Activated naive CD8-positive, alpha-beta T cell treated with anti-CD3 and anti-CD28 coated beads, Interleukin-2, amount 10 ng/mL, durations not matched to agents 7 days and 5 days (primary cell): ENCODE measurements at regions not wholly inside any gene's neighbourhood (a gene's known extent, or its start where the extent isn't known, plus 50 kb on each side); places are given as distances from the start of the nearest gene placed in this dataset.

Experiments used
- ATAC-seq: fragments of 150-1000 bp; cut with Tn5 transposase; one replicate; pipeline ENCODE4 v1.10.0; 2021; ENCODE audit warnings: low read depth, moderate library complexity
- POLR2A ChIA-PET: fragments of 350-600 bp; sonication (Branson Sonifier 250); formaldehyde crosslinking; loops from one replicate; lab custom pipeline; 2021; ENCODE audit warnings: antibody characterized with exemption; lab: Charles Lee
- DNase-seq: peaks from one replicate; pipeline ENCODE4 v3.0.0; 2021
- H3K27ac Mint-ChIP-seq: one replicate; pipeline ENCODE4 v1.8.0; 2022; ENCODE audit warnings: mild to moderate bottlenecking, mixed read lengths
- H3K27me3 Mint-ChIP-seq: one replicate; pipeline ENCODE4 v1.8.0; 2022; ENCODE audit warnings: mild to moderate bottlenecking, moderate library complexity, mixed read lengths
- H3K36me3 Mint-ChIP-seq: one replicate; pipeline ENCODE4 v1.8.0; 2021; ENCODE audit warnings: mild to moderate bottlenecking, mixed read lengths
- H3K4me1 Mint-ChIP-seq: one replicate; pipeline ENCODE4 v1.8.0; 2021; ENCODE audit warnings: mixed read lengths
- H3K4me3 Mint-ChIP-seq: one replicate; pipeline ENCODE4 v1.8.0; 2022; ENCODE audit warnings: mild to moderate bottlenecking, moderate library complexity, mixed read lengths
- H3K9me3 Mint-ChIP-seq: one replicate; pipeline ENCODE4 v1.8.0; 2021; ENCODE audit warnings: mixed read lengths

DNA sequence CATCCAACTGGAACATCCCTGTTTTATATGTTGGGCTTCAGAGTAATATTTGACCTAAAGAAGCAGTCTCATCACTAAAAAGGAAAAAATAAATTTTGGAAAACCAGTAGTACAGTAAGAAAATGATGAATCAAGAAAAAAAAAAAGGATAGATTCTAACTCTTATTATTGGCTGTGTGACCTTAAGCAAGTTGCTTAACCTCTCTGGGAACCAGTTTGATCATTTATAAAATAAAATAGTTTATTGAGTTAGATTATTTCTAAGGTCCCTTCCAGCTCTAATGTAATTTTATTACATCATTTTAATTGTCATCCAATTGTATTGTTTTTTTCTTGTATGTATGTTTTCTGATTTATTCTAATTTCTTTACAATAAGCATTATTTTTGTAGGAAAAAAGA, 127.0 kb downstream of the PRELID2 start:
- Mint-ChIP-seq H3K27ac (no peak overlapping the region), H3K27me3 (no peaks in the 10 kb centered on the region), H3K4me1 (no peaks in the 10 kb centered on the region), H3K9me3 (no peaks in the 10 kb centered on the region), H3K4me3 (no peak overlapping the region), H3K36me3 (no peaks in the 10 kb centered on the region)
- ATAC-seq (no peak), DNase-seq (no peak)
- POLR2A ChIA-PET = no interaction called here

DNA sequence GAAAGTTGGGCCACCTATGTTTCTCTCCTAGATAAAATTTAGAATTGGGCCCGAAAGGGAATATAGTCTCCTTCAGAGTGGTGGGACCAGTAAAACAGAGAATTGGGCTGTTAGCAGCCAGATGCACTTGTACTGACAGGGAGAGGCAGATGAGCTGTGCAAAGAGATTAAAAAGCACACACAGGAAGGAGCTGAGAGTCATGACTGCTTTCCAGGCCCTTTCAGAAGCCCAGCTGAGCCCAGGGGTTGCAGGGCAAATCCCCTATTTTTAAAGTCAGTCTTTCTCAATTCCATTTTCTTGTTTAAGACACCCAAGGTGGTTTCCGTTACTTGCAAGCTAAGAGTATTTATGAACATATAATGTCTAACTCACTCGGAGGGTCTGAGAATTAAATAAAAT, 130.4 kb downstream of the PRELID2 start:
- no peak for ATAC-seq
- Mint-ChIP-seq H3K9me3 (no peaks in the 10 kb centered on the region), H3K4me3 (no peak overlapping the region), H3K4me1 (no peaks in the 10 kb centered on the region), H3K27ac (no peak overlapping the region), H3K36me3 (no peaks in the 10 kb centered on the region), H3K27me3 (no peaks in the 10 kb centered on the region)
- no peak for DNase-seq
- POLR2A ChIA-PET = no interaction called here

- no peaks in the 10 kb centered on the region for H3K4me1 Mint-ChIP-seq
These were observed 131.3 kb downstream of the PRELID2 start for GRCh38 chr5:145703856-145704255.

GRCh38 chr5:145701404-145701803, 133.7 kb downstream of the PRELID2 start:
- Mint-ChIP-seq H3K4me1 (no peaks in the 10 kb centered on the region), H3K36me3 (no peaks in the 10 kb centered on the region), H3K9me3 (no peaks in the 10 kb centered on the region), H3K27ac (no peak overlapping the region), H3K4me3 (no peak overlapping the region), H3K27me3 (no peaks in the 10 kb centered on the region)
- no peak for DNase-seq
- ATAC-seq = no peak
- POLR2A ChIA-PET = no interaction called here

More at GRCh38 chr5:145703856-145704255, 131.3 kb downstream of the PRELID2 start:
- ATAC-seq = no peak
- Mint-ChIP-seq H3K27ac (no peak overlapping the region), H3K9me3 (no peaks in the 10 kb centered on the region), H3K27me3 (no peaks in the 10 kb centered on the region), H3K4me3 (no peak overlapping the region), H3K36me3 (no peaks in the 10 kb centered on the region)
- DNase-seq = no peak
- POLR2A ChIA-PET = no interaction called here

DNA sequence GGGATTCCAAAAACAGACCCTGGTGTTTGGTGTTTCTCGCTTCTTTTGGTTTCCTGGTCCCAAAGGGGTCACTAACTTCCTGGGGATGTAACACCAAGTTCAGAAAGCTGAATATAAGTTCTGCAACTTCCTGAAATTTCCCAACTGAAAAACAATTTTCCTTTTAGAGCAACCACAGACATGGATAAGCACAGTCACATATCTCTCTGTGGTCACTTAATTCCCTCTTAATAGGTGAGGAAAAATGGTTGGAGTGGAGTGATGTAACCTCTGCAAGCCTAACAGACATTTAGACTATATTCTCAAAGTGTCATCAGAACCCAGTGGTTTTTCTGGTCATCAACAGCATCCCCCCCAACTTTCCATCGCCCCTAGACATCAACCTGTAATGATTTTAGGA, 135.3 kb downstream of the PRELID2 start:
- no peaks in the 10 kb centered on the region for H3K9me3 Mint-ChIP-seq
- ATAC-seq (no peak), DNase-seq (no peak)
- no peaks in the 10 kb centered on the region for H3K27me3 Mint-ChIP-seq
- no peaks in the 10 kb centered on the region for H3K36me3 Mint-ChIP-seq
- POLR2A ChIA-PET = no interaction called here
- H3K27ac Mint-ChIP-seq = no peak overlapping the region
- no peaks in the 10 kb centered on the region for H3K4me1 Mint-ChIP-seq
- H3K4me3 Mint-ChIP-seq = no peak overlapping the region

DNA sequence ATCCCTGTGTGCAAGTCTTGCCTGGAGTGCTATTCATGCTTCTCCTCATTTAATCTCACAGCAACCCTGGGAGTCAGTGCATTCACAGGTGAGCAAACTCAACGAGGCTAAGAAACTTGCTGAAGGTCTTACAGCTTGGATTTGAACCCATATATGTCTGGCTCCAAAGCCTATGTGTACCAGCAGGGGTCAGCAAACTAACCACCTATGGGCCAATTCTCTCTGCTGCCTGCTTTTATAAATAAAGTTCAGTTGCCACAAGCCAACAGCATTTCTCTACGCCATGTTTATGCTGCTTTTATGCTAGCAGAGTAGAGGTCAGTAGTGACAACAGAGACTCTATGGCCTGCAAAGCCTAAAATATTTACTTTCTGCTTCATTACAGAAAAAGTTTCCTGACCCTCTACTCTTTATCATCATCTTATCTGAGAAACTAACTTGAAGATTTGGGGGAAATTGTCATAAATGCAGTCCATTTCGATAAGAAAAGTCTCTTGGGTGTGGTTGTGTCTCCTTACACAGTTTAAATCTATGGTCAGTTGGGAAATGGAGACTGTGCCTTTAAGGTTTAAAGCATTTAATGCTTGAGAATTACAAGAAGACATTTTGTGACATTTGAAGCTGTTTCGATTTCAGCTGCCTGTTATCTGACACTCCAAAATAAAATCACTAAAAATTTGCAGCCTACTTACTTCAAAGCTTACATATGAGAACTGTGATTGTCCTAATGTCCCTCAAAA, 137.7 kb downstream of the PRELID2 start:
- Mint-ChIP-seq H3K9me3 (no peaks in the 10 kb centered on the region), H3K4me3 (no peak overlapping the region), H3K27me3 (no peaks in the 10 kb centered on the region), H3K36me3 (no peaks in the 10 kb centered on the region), H3K4me1 (no peaks in the 10 kb centered on the region), H3K27ac (no peak overlapping the region)
- DNase-seq (no peak), ATAC-seq (no peak)
- POLR2A ChIA-PET = no interaction called here

DNA sequence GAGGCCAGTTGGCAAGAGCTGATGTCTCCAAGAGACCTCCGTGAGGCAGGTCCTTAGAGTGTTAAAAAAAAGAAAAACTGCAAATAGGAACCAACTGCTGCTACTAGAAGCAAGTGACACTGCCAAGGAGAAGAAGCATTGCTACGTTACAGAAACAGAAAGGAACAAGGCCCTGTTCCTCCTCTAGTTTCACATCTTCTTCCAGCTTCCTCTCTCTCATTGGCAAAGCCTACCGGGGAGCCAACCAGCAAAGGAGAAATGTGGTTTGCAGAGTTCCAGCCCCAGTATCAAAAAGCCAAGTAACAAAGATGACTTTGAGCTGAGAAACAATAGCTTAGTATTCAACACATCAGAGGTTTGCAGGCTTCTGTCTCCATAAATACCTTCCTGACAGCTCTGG, 145.9 kb downstream of the PRELID2 start:
- no peaks in the 10 kb centered on the region for H3K36me3 Mint-ChIP-seq
- no peak for DNase-seq
- no peaks in the 10 kb centered on the region for H3K27me3 Mint-ChIP-seq
- H3K4me1 Mint-ChIP-seq = no peaks in the 10 kb centered on the region
- H3K9me3 Mint-ChIP-seq = no peaks in the 10 kb centered on the region
- no peak overlapping the region for H3K4me3 Mint-ChIP-seq
- H3K27ac Mint-ChIP-seq = no peak overlapping the region
- ATAC-seq = no peak
- POLR2A ChIA-PET = no interaction called here

DNA sequence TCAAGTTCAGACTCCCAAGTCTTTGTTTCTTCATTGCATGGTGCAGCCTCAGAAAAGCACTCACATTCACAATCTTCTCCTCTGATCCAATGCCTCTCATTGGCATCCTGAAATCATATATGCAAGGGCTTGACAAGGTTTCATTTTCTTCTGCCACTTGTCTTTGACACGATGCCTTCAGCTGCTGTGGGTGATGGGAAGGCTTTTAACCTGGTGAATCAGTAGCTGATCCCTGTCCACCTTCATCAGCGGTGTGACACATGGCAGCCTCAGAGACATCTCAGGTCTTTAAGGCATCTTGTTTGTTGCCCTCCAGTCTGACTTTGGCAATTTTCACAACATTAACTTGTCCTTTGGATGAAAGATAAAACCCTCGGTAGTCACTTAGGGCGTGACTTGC, 147.2 kb downstream of the PRELID2 start:
- no peaks in the 10 kb centered on the region for H3K27me3 Mint-ChIP-seq
- POLR2A ChIA-PET = no interaction called here
- no peak for DNase-seq
- H3K4me3 Mint-ChIP-seq = no peak overlapping the region
- H3K4me1 Mint-ChIP-seq = no peaks in the 10 kb centered on the region
- ATAC-seq = no peak
- H3K9me3 Mint-ChIP-seq = no peaks in the 10 kb centered on the region
- no peaks in the 10 kb centered on the region for H3K36me3 Mint-ChIP-seq
- no peak overlapping the region for H3K27ac Mint-ChIP-seq

GRCh38 chr5:145685417-145685816, 149.7 kb downstream of the PRELID2 start:
- Mint-ChIP-seq H3K27me3 (no peaks in the 10 kb centered on the region), H3K27ac (no peak overlapping the region), H3K36me3 (no peaks in the 10 kb centered on the region), H3K9me3 (no peaks in the 10 kb centered on the region), H3K4me1 (no peaks in the 10 kb centered on the region), H3K4me3 (no peak overlapping the region)
- ATAC-seq (no peak), DNase-seq (no peak)
- POLR2A ChIA-PET = no interaction called here

GRCh38 chr5:145683431-145683830, 151.7 kb downstream of the PRELID2 start:
- DNase-seq = no peak
- POLR2A ChIA-PET = no interaction called here
- Mint-ChIP-seq H3K27me3 (no peaks in the 10 kb centered on the region), H3K4me3 (no peak overlapping the region), H3K36me3 (no peaks in the 10 kb centered on the region), H3K27ac (no peak overlapping the region), H3K9me3 (no peaks in the 10 kb centered on the region), H3K4me1 (no peaks in the 10 kb centered on the region)
- ATAC-seq = no peak

DNA sequence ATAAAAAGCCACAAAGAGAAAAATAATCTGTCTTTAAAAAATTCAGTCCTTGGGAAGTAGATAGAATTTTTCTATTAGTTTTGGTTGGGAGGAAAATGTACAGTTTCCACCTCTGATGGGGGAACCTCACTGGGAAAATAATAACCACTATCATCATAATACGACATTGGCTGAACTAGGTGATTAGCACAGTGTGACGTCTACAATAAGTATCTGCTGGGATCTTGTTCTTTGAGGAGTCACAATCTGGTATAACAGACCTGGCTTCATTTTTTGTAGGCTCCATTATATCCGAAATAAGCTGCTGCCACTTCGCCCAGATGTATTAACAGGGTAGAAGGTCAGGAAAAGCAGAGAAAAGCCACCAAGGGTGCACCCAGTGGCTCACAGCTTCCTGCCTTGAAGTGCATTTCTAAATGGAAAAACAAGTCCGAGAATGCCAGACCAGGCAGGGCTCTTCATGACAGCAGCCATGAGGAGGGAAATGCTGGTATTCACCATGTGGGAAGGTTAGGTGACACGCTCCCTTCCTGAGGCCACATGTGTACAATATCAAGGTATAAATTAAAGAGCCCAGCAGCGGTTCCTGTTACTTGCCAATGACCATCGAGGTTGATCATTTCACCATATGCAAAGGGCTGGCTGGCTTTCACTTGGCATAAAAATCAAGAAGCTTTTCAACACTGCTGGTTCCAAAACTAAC, 152.8 kb downstream of the PRELID2 start:
- no peaks in the 10 kb centered on the region for H3K9me3 Mint-ChIP-seq

GRCh38 chr5:145681686-145682085, 153.5 kb downstream of the PRELID2 start:
- Mint-ChIP-seq H3K27me3 (no peaks in the 10 kb centered on the region), H3K36me3 (no peaks in the 10 kb centered on the region), H3K27ac (no peak overlapping the region), H3K9me3 (no peaks in the 10 kb centered on the region), H3K4me3 (no peak overlapping the region), H3K4me1 (no peaks in the 10 kb centered on the region)
- POLR2A ChIA-PET = interaction anchor here (1.0 kb wide), 1 partner anchor 144 kb away, joined by 3 read pairs; no protein-coding TSS in a partner anchor
- no peak for DNase-seq
- no peak for ATAC-seq

More for the DNA sequence above, 152.8 kb downstream of the PRELID2 start:
- H3K27me3 Mint-ChIP-seq = no peaks in the 10 kb centered on the region
- ATAC-seq = no peak
- no peak overlapping the region for H3K4me3 Mint-ChIP-seq
- H3K36me3 Mint-ChIP-seq = no peaks in the 10 kb centered on the region
- no peak for DNase-seq
- POLR2A ChIA-PET = interaction anchor here (1.0 kb wide), 1 partner anchor 144 kb away, joined by 3 read pairs; no protein-coding TSS in a partner anchor
- H3K27ac Mint-ChIP-seq = no peak overlapping the region
- no peaks in the 10 kb centered on the region for H3K4me1 Mint-ChIP-seq

DNA sequence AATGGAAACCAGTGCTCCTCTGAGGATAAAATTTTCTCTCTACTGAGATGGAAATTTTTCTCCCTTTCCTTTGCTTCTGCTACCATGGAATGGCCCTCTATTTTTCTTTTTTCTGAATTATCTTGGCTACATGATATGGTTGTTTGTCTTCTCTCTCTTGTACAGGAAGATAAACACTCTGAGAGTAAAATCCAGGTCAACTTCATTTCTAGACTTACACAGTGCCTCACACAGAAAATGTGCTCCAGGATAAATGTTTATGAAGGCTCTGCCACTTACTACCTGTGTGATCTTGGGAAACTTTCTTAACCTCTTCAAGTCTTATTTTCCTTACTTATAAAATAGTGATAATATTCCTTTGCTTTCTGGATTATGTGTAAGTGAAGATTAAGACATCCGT, 153.9 kb downstream of the PRELID2 start:
- no peaks in the 10 kb centered on the region for H3K9me3 Mint-ChIP-seq
- H3K4me1 Mint-ChIP-seq = no peaks in the 10 kb centered on the region
- H3K27me3 Mint-ChIP-seq = no peaks in the 10 kb centered on the region
- no peak for DNase-seq
- H3K27ac Mint-ChIP-seq = no peak overlapping the region
- no peak for ATAC-seq
- no peak overlapping the region for H3K4me3 Mint-ChIP-seq
- POLR2A ChIA-PET = interaction anchor here (1.0 kb wide), 1 partner anchor 145 kb away, joined by 3 read pairs; no protein-coding TSS in a partner anchor
- H3K36me3 Mint-ChIP-seq = no peaks in the 10 kb centered on the region

- Mint-ChIP-seq H3K4me3 (no peak overlapping the region), H3K27me3 (no peaks in the 10 kb centered on the region), H3K9me3 (no peaks in the 10 kb centered on the region), H3K36me3 (no peaks in the 10 kb centered on the region), H3K4me1 (no peaks in the 10 kb centered on the region), H3K27ac (no peak overlapping the region)
- DNase-seq (no peak), ATAC-seq (no peak)
- POLR2A ChIA-PET = no interaction called here
These were observed 154.4 kb downstream of the PRELID2 start for GRCh38 chr5:145680767-145681166.
